CD14-positive monocyte (primary cell): ENCODE measurements at regions not wholly inside any gene's neighbourhood (a gene's known extent, or its start where the extent isn't known, plus 50 kb on each side); places are given as distances from the start of the nearest gene placed in this dataset.

Experiments used
- DNase-seq, 3 donors: peaks; one replicate each; pipeline ENCODE4 v3.0.0-alpha.2; 2011 to 2022
- H2AFZ ChIP-seq: 2 replicates; pipeline ENCODE4 v1.6.0; 2012; ENCODE audit warnings: mild to moderate bottlenecking, low read depth, low read length, inconsistent platforms; ENCODE audit not compliant: insufficient read depth, poor library complexity, severe bottlenecking
- H3K27ac ChIP-seq, 2 donors: 1 replicate in 1 of 2; 2 replicates in 1 of 2; pipeline ENCODE4 v1.5.1; 2012 to 2013; ENCODE audit warnings: low read length in 2 of 2, control low read depth in 1 of 2, inconsistent platforms in 1 of 2, low read depth in 1 of 2, mild to moderate bottlenecking in 1 of 2
- H3K27me3 ChIP-seq, 2 donors: one replicate each; pipeline versions ENCODE4 v1.6.0 to v1.6.1; 2011 to 2013; ENCODE audit warnings: low read length in 2 of 2; ENCODE audit not compliant: control insufficient read depth in 2 of 2, insufficient read depth in 2 of 2
- H3K36me3 ChIP-seq, 2 donors: replicated peaks in 1 of 2; 1 replicate in 1 of 2; 2 replicates in 1 of 2; pipeline versions ENCODE4 v1.5.1 to v1.6.1; 2012 to 2013; ENCODE audit warnings: low read length in 2 of 2, control low read depth in 1 of 2, inconsistent platforms in 1 of 2, mild to moderate bottlenecking in 1 of 2; ENCODE audit not compliant: insufficient read depth in 2 of 2, control insufficient read depth in 1 of 2
- H3K4me1 ChIP-seq, 2 donors: 1 replicate in 1 of 2; 2 replicates in 1 of 2; pipeline versions ENCODE4 v1.5.1 to v1.6.1; 2012 to 2013; ENCODE audit warnings: low read length in 2 of 2, control low read depth in 1 of 2, inconsistent platforms in 1 of 2, mild to moderate bottlenecking in 1 of 2, moderate library complexity in 1 of 2; ENCODE audit not compliant: insufficient read depth in 2 of 2, control insufficient read depth in 1 of 2
- H3K4me2 ChIP-seq: replicated peaks from 2 replicates; pipeline ENCODE3; 2012; ENCODE audit warnings: low read length, moderate library complexity, mild to moderate bottlenecking; ENCODE audit not compliant: poor library complexity, severe bottlenecking; ENCODE audit errors: extremely low read depth
- H3K4me3 ChIP-seq, 3 experiments: fragments of 200-600 bp in 1 of 3; sonication (generic) in 1 of 3; replicated peaks in 1 of 3; 1 replicate in 2 of 3; 2 replicates in 1 of 3; pipeline ENCODE4 v1.5.1; 2011 to 2013; ENCODE audit warnings: low read length in 3 of 3, mild to moderate bottlenecking in 3 of 3, control low read depth in 2 of 3, low read depth in 2 of 3, inconsistent platforms in 1 of 3, moderate library complexity in 1 of 3
- H3K79me2 ChIP-seq: 2 replicates; pipeline ENCODE4 v1.6.0; 2012; ENCODE audit warnings: mild to moderate bottlenecking, control low read depth, inconsistent platforms, low read length, moderate library complexity; ENCODE audit not compliant: insufficient read depth
- H3K9ac ChIP-seq: 2 replicates; pipeline ENCODE4 v1.6.0; 2017; ENCODE audit warnings: low read length, mild to moderate bottlenecking; ENCODE audit not compliant: insufficient read depth, poor library complexity, severe bottlenecking
- H3K9me3 ChIP-seq, 2 donors: replicated peaks in 1 of 2; 1 replicate in 1 of 2; 2 replicates in 1 of 2; pipeline versions ENCODE4 v1.5.1 to v1.6.1; 2012 to 2013; ENCODE audit warnings: low read length in 2 of 2, control low read depth in 1 of 2; ENCODE audit not compliant: control insufficient read depth in 1 of 2, insufficient read depth in 1 of 2
- H4K20me1 ChIP-seq: 2 replicates; pipeline ENCODE4 v1.6.0; 2012; ENCODE audit warnings: mild to moderate bottlenecking, low read length, control low read depth, moderate library complexity; ENCODE audit not compliant: insufficient read depth
- H3K27ac Mint-ChIP-seq, 7 donors: one replicate each; pipeline ENCODE4 v1.8.0; 2020; ENCODE audit warnings: mild to moderate bottlenecking in 7 of 7, mixed read lengths in 7 of 7, moderate library complexity in 6 of 7, inconsistent platforms in 2 of 7
- H3K27me3 Mint-ChIP-seq, 3 donors: one replicate each; pipeline ENCODE4 v1.8.0; 2021 to 2022; ENCODE audit warnings: low read depth in 3 of 3, mild to moderate bottlenecking in 3 of 3, mixed read lengths in 3 of 3, moderate library complexity in 3 of 3, inconsistent platforms in 1 of 3
- H3K36me3 Mint-ChIP-seq, 2 donors: one replicate each; pipeline ENCODE4 v1.8.0; 2020; ENCODE audit warnings: mixed read lengths in 2 of 2, inconsistent platforms in 1 of 2, mild to moderate bottlenecking in 1 of 2
- H3K4me1 Mint-ChIP-seq: one replicate; pipeline ENCODE4 v1.8.0; 2020; ENCODE audit warnings: mild to moderate bottlenecking, mixed read lengths
- H3K4me3 Mint-ChIP-seq, 2 donors: one replicate each; pipeline ENCODE4 v1.8.0; 2020; ENCODE audit warnings: mild to moderate bottlenecking in 2 of 2, mixed read lengths in 2 of 2, moderate library complexity in 1 of 2
- H3K9me3 Mint-ChIP-seq, 7 donors: one replicate each; pipeline ENCODE4 v1.8.0; 2020 to 2022; ENCODE audit warnings: mixed read lengths in 7 of 7, mild to moderate bottlenecking in 6 of 7, moderate library complexity in 6 of 7, inconsistent platforms in 2 of 7
- WGBS: methylation state at CpG from one replicate; pipeline ENCODE4 v1.1.5; 2013; ENCODE audit warnings: missing lambda C conversion rate; ENCODE audit not compliant: insufficient coverage; 5-methylcytosine and 5-hydroxymethylcytosine counted together
- intact Hi-C, 2 donors: fragments of 100-400 bp; cut with micrococcal nuclease; formaldehyde crosslinking; loops; one replicate each; pipeline versions ENCODE4 v1.15.0 to v1.15.1; 2023
- TF ChIP-seq, protein P1 (sequence below): fragments of 200-600 bp; IDR thresholded peaks from one replicate; pipeline ENCODE4 v1.8.0; 2022; ENCODE audit warnings: antibody characterized with exemption, mild to moderate bottlenecking

- Histone ChIP-seq H3K9ac (no peak overlapping the region), H3K4me3 (no peak overlapping the region), H3K27ac (no peak overlapping the region), H4K20me1 (no peaks in the 10 kb centered on the region), H3K9me3 (no peaks in the 10 kb centered on the region), H3K36me3 (no peaks in the 10 kb centered on the region), H3K4me1 (peaks cover under 1 to 14% of the 10 kb centered on the region in 2 donors), H3K27me3 (no peaks in the 10 kb centered on the region), H3K79me2 (no peaks in the 10 kb centered on the region), H3K4me2 (no peak overlapping the region), H2AFZ (no peak overlapping the region)
- TF ChIP-seq, protein P1, sequence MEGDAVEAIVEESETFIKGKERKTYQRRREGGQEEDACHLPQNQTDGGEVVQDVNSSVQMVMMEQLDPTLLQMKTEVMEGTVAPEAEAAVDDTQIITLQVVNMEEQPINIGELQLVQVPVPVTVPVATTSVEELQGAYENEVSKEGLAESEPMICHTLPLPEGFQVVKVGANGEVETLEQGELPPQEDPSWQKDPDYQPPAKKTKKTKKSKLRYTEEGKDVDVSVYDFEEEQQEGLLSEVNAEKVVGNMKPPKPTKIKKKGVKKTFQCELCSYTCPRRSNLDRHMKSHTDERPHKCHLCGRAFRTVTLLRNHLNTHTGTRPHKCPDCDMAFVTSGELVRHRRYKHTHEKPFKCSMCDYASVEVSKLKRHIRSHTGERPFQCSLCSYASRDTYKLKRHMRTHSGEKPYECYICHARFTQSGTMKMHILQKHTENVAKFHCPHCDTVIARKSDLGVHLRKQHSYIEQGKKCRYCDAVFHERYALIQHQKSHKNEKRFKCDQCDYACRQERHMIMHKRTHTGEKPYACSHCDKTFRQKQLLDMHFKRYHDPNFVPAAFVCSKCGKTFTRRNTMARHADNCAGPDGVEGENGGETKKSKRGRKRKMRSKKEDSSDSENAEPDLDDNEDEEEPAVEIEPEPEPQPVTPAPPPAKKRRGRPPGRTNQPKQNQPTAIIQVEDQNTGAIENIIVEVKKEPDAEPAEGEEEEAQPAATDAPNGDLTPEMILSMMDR, result no peak
- WGBS, result 100% methylated on average over 2 of the region's 6 CpGs
- no peak for DNase-seq
- H3K4me1 Mint-ChIP-seq, result peaks cover 9% of the 10 kb centered on the region
- H3K27me3 Mint-ChIP-seq, result peaks cover 0 to 2% (median 0%) of the 10 kb centered on the region in 3 donors
- intact Hi-C loops, result no loop called here
- no peaks in the 10 kb centered on the region for H3K36me3 Mint-ChIP-seq
- H3K4me3 Mint-ChIP-seq, result no peak overlapping the region
- H3K9me3 Mint-ChIP-seq, result peaks cover 0 to 4% (median 0%) of the 10 kb centered on the region in 7 donors
- peak overlapping the region in 1 of 7 donors; percentile 54 for H3K27ac Mint-ChIP-seq
These were observed 1217.0 kb upstream of the PRKX start for GRCh38 chrX:4930426-4930825.

- H3K27ac ChIP-seq, result no peak overlapping the region
- Mint-ChIP-seq H3K9me3 (peaks cover 0 to 4% (median 0%) of the 10 kb centered on the region in 7 donors), H3K4me3 (no peak overlapping the region), H3K27me3 (no peaks in the 10 kb centered on the region), H3K36me3 (no peaks in the 10 kb centered on the region), H3K4me1 (peaks cover 4% of the 10 kb centered on the region), H3K27ac (no peak overlapping the region)
- no CpG with 5 or more reads among the region's 5 CpGs for WGBS
- H2AFZ ChIP-seq, result no peak overlapping the region
- peaks cover 0 to 3% of the 10 kb centered on the region in 2 donors for H3K4me1 ChIP-seq
- peak in 2 of 3 donors; percentile 13 to 48 for DNase-seq
- no peaks in the 10 kb centered on the region for H3K9me3 ChIP-seq
- H3K4me2 ChIP-seq, result no peak overlapping the region
- no peaks in the 10 kb centered on the region for H3K36me3 ChIP-seq
- H3K9ac ChIP-seq, result no peak overlapping the region
- no peaks in the 10 kb centered on the region for H3K27me3 ChIP-seq
- no peak overlapping the region for H3K4me3 ChIP-seq
- H4K20me1 ChIP-seq, result no peaks in the 10 kb centered on the region
- intact Hi-C loops, result no loop called here
- TF ChIP-seq, protein P1, result no peak
- H3K79me2 ChIP-seq, result no peaks in the 10 kb centered on the region
These were observed 1212.5 kb upstream of the PRKX start for GRCh38 chrX:4925911-4926310.
